ENCODE measurements at regions not wholly inside any gene's neighbourhood (a gene's known extent, or its start where the extent isn't known, plus 50 kb on each side); places are given as distances from the start of the nearest gene placed in this dataset.

GRCh38 chr7:42431873-42432272 is 194.9 kb upstream of the GLI3 start:
- no peak for DNase-seq

GRCh38 chr7:42429339-42429738 is 192.3 kb upstream of the GLI3 start:
- DNase-seq: no peak

- DNase-seq: no peak
Observed at GRCh38 chr7:42426163-42426562, 189.2 kb upstream of the GLI3 start.

GRCh38 chr7:42414941-42415505 is 178.0 kb upstream of the GLI3 start:
- no peak for DNase-seq

- no peak for DNase-seq
Observed at GRCh38 chr7:42414028-42414427, 177.0 kb upstream of the GLI3 start.

GRCh38 chr7:42409296-42409695 is 172.3 kb upstream of the GLI3 start:
- no peak for DNase-seq

- no peak for DNase-seq
Observed at GRCh38 chr7:42407833-42408232, 170.8 kb upstream of the GLI3 start.

- no peak for DNase-seq
Observed at GRCh38 chr7:42407021-42407710, 170.2 kb upstream of the GLI3 start.

- DNase-seq: no peak
Observed at GRCh38 chr7:42406358-42406757, 169.3 kb upstream of the GLI3 start.

GRCh38 chr7:42405782-42406181 is 168.8 kb upstream of the GLI3 start:
- DNase-seq: no peak

- no peak for DNase-seq
Observed at GRCh38 chr7:42403831-42404230, 166.8 kb upstream of the GLI3 start.

GRCh38 chr7:42400961-42401360 is 164.0 kb upstream of the GLI3 start:
- no peak for DNase-seq

- DNase-seq: no peak
Observed at GRCh38 chr7:42400211-42400772, 163.3 kb upstream of the GLI3 start.

GRCh38 chr7:42395607-42396006 is 158.6 kb upstream of the GLI3 start:
- DNase-seq: no peak

- DNase-seq: no peak
Observed at GRCh38 chr7:42392826-42393225, 155.8 kb upstream of the GLI3 start.

- no peak for DNase-seq
Observed at GRCh38 chr7:42389697-42390096, 152.7 kb upstream of the GLI3 start.

GRCh38 chr7:42385912-42386311 is 148.9 kb upstream of the GLI3 start:
- no peak for DNase-seq

GRCh38 chr7:42381161-42381560 is 144.2 kb upstream of the GLI3 start:
- no peak for DNase-seq

- DNase-seq: no peak
Observed at GRCh38 chr7:42380401-42380800, 143.4 kb upstream of the GLI3 start.

GRCh38 chr7:42378149-42378548 is 141.1 kb upstream of the GLI3 start:
- DNase-seq: no peak

GRCh38 chr7:42373285-42373684 is 136.3 kb upstream of the GLI3 start:
- no peak for DNase-seq

- no peak for DNase-seq
Observed at GRCh38 chr7:42372479-42372878, 135.5 kb upstream of the GLI3 start.

GRCh38 chr7:42359946-42360345 is 122.9 kb upstream of the GLI3 start:
- no peak for DNase-seq

- DNase-seq: no peak
Observed at GRCh38 chr7:42351316-42351935, 114.4 kb upstream of the GLI3 start.
